HG03175 (cell line): ENCODE measurements at regions not wholly inside any gene's neighbourhood (a gene's known extent, or its start where the extent isn't known, plus 50 kb on each side); places are given as distances from the start of the nearest gene placed in this dataset.

Source experiments
- ATAC-seq: cut with Tn5 transposase; IDR thresholded peaks from one replicate; pipeline ENCODE4 v1.9.1; 2021; ENCODE audit warnings: mild to moderate bottlenecking, moderate library complexity; ENCODE audit not compliant: unreplicated experiment

- no peak for ATAC-seq
Observed at GRCh38 chrX:137387646-137388045, 178.3 kb upstream of the ZIC3 start.

DNA sequence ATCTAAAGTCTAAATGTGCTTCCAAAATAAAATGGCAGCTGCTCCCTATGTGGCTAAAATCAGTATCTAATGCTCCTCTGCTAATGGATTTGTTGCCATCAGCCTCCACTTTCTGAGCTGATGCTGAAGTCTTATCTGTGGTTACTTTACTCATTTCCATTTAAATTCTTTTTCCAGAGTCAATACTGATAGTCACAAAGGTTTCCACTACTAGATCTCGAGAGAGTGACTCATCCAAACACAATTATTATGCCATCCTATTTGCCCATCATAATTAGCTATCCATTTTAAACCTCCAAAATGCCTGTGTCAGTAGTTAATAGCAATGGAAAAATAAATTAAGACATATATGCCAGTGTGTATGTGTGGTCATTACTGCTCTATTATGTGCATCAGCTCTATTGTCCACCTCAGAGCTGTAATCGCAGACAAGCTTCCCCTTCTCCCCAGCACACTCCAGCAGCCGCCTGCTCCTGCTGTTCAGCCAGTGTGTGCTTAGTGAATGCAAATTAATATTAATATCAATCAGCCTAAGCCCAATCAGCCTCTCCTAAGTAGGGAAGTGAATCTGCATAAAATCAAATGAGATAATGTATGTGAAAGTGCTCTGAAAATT, 199.8 kb upstream of the ZIC3 start:
- ATAC-seq: no peak

DNA sequence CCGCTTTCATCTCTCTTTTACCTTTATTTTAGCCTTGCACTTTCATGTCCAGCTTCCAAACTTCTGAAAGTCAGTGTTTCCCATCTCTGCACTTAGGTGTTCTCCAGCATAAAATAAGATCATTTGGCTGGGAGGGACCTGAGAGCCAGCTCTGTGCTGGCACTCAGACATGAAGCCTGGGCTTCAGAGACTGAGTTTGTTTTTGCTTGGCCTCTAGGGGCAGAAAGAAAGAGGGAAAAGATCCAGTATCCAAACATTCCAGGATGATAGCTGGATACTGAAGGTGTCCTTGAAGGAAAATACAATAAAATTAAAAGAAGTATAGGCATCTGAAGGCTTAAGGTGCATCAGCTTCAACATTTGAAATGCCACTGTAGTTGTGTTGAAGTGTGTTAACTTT, 202.4 kb upstream of the ZIC3 start:
- ATAC-seq: no peak

GRCh38 chrX:137362583-137362982, 203.3 kb upstream of the ZIC3 start:
- no peak for ATAC-seq

DNA sequence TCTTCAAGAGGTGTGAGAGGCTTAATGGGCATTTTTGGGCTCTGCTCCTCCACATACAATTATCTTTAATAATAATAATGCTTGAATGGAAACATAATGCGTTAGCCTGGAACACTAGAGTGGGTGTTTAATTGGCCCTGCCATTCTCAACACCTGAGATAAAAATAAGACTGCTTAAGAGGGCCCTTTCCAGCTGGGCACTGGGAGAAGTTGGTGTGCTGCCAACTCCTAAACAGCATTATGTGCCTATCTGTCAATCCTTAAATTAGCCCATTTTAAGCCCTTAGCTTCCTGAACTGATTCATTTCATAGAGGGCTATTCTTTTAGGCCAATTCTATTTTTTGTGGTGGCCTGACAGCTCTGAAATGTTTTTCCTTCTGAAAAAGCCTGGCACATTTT, 211.1 kb upstream of the ZIC3 start:
- ATAC-seq: no peak

GRCh38 chrX:137353404-137353803, 212.5 kb upstream of the ZIC3 start:
- ATAC-seq: no peak

- no peak for ATAC-seq
Observed at GRCh38 chrX:137352101-137352660, 213.7 kb upstream of the ZIC3 start.

DNA sequence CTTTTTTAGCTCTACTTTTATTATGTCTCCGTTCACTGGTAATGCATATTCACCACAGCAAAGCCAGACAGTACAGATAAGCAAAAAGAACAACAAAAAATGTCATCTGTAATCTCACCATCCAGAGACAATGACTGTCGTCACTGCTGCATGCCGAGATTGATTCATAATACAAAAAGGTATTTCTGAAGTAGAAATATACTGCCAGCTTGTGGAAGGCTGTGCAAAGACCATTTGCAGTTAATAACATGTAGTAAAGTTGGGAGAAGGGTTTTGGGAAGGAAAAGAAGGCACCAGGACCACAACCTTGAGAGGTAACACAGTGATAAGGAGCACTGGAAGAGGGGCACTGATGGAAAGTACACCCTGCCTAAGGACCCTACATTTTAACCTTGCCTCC, 223.0 kb upstream of the ZIC3 start:
- no peak for ATAC-seq

DNA sequence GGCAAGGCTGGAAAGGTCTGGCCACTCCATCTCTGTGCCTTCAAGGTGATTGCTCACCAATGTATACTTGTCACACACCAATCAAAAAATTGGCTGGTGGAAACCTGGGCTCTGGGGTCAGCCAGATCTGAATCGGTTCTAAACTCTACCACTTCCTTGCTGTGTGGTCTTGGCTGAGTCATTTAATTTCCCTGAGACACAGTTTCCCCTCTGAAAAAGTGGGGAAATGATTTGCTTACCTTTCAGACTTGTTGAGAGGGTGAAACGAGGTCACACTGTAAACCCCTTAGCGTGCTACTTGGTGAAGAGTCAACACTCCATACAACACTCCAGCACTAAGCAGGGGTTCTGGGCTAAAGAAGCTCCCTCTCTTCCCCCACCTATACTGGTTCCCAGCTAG, 252.3 kb upstream of the ZIC3 start:
- ATAC-seq: no peak

GRCh38 chrX:137305404-137305803, 260.5 kb upstream of the ZIC3 start:
- no peak for ATAC-seq

DNA sequence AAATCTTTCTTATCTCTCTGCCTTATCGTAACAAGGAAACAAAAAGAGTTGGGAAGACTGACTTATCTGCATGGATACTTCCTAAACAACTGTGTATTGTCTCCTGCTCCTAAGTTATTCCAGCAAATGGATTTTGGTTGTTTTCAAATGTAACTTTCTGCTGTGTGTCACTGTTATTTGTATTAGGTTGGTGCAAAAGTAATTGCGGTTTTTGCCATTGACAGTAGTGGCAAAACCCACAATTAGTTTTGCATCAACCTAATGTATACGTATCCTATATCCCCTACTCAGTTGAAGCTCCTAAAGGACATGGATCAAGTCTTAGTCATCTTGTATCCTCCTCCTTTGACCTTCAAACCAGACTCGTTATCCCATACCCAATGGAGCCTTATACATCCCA, 263.4 kb upstream of the GPR101 start:
- ATAC-seq: no peak

DNA sequence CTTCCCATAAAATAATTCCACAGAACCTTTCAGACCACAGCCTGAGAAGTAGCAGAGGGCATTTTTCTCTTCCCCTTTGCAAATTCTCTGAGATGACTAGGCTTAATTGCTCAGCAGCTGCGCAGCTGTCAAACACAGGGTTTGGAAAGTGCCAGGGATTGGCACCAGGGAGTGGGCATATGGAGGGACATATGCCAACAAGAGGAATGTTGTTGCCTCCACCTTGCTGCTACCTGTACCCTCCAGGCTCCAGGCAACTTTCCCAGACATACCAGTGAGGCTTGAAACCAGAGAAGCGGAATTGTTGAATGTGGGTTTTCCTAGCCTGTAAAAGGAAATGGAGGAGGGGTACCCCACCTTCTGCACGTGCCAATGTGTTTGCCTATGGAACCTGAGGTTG, 256.2 kb upstream of the GPR101 start:
- ATAC-seq: no peak

DNA sequence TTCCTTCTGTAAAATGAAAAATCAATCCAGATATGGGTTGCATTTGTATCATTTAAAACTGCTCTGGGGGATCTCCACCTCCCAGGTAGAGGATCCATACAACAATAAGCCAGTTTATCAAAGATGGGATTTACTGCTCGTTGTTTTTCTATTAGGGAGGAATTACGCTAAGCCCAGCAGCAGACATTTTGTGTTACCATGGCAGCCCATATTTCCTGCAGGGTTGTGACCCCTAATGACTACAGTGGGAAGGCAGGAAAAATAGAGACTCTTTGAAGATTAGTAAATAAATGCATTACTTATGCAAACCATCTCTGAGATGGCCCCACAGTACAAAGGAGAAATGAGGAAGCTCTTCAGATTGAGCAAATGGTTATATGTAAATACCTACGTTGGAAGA, 253.4 kb upstream of the GPR101 start:
- ATAC-seq: no peak

- ATAC-seq: no peak
Observed at GRCh38 chrX:137286423-137286822, 252.6 kb upstream of the GPR101 start.

DNA sequence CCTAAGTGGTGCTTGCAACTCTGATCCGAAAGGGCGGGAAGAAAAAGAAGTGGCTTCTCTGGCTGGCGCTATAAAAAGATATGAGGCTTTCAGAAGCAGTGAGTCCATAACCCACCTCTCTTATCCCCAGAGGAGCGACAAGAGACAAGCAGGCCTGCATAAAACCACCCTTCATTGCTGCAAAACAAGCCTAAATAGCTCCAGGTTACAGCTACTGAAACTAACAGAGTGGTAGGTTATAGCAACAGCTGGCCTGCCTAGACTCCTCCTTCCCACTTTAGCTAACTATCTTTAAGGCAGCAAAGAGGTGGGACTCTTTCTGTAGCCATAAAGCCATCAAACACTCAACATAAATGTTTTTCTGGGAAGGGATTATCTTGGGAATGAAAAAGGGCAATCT, 245.0 kb upstream of the GPR101 start:
- no peak for ATAC-seq

DNA sequence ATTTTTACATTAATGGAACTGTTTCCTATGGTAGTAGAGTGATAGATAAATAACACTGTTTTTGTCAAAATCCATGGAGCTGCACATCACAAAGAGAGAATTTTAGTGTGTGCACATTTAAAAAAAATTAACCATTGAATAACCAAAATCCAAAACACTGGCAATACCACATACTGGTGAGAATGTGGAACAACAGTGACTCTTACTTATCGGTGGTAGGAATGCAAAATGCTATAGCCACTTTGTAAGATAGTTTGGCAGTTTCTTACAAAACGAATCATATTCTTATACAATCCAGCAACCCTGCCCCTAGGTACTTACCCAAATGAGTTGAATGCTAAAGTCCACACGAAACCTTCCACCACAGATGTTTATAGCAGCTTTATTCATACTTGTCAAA, 229.6 kb upstream of the GPR101 start:
- ATAC-seq: no peak

DNA sequence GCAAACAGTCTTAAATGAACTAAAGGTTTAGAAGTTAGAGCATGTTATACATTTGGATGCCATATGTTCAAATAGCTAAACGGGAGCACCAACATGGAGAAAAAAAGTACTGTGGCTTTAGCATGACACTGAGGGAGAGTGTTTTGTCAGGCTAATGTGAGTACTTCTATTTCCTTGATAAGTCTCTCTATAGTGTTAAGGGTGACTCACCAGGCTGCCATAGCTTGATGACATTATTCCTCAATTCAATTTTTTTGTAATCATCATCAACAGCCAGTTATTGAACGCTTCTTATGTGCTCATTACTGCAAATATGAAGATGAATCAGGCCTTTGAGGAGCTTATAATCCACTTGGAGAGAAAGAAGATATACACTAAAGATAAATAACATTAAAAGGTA, 211.4 kb upstream of the GPR101 start:
- no peak for ATAC-seq

- ATAC-seq: no peak
Observed at GRCh38 chrX:137236837-137237236, 203.0 kb upstream of the GPR101 start.

DNA sequence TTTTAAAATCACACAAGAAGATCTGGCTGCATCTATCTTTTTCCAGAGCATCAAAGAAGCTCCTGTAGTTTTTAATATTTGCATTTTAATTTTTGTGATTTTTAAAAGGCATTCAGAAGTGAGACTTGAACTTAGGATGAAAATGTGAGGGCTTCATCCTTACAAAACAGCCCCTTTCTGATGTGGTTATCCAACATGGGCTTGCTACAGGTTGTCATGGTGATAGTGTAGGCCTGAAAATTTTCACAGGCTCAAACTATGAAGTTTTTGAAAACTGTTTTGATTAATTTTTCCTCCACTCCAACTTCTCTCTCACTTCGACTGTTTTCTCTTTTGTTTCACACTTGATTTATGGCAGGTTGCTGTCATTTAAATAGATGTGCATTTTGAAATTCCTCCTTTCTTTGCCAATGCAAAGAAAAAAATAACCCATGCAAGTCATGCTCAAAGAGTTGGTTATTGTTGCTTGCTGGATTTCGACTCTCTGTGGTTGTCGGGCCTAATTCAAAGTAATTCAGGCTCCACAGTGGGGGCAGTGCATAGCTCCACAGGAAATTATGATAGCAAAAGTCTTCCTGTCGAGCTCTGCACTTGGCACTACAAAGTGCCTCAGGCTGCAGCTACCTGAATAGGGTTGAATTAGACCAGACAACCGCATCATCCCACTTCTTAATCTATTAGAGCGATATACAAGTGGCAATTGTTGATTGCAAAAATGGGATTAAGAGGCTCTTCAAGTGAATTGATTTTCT, 201.0 kb upstream of the GPR101 start:
- no peak for ATAC-seq

DNA sequence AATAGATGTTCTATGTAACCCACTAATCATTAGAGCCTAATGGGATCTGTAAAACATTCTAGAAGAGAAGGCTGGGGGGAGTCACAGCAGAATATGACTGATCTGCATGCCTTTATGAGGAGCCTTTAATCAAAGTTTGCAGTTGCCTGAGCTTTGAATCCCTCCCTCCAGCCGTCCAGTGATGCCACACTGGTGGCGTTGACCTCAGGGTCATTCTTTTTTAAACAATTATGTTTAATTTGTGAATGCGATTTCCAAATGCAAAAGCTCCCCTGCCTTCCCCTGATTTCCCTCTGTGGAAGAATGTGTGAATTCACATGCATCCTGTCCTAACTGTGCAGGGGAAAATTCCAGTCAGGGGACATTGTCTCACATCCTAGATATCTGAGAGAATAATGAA, 199.7 kb upstream of the GPR101 start:
- no peak for ATAC-seq

DNA sequence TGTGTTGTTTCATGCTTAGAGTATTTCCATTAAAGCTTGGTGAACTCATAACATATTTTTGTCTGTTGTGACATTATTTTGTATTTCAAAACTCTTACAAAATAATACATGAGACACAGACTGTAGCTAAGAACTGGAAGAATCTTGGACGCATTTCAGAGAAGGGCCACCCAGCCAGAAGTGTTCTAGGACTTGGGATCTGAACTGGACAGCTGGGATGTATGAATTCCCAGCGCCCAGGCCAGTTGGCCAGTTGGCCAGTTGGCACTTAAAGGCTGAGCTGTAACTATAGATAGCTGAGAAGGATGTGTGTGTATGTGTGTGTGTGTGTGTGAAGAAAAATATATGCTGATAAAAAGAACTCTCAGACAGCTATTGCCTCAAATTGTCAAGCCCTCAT, 193.4 kb upstream of the GPR101 start:
- ATAC-seq: no peak

DNA sequence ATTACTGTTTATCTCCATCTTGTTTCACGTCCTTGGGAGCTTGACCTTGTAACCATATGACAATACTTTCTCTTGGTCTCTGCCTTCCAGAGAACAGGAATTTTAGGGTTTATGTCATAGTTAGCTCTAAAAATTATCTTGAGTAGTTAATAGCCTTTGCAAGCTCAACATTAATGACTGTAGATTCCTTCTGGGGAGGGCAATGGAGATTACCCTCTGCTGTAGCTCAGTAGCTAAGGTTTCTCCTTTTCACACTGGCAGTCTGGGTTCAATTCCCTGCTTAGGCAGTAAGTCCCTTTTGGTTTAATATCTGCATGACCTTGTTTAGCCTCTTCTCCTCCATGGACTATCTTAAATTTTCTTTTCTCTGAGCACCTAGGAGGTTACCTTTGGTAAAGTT, 181.7 kb upstream of the GPR101 start:
- no peak for ATAC-seq
